SU-DHL-6 (cell line): ENCODE measurements at regions not wholly inside any gene's neighbourhood (a gene's known extent, or its start where the extent isn't known, plus 50 kb on each side); places are given as distances from the start of the nearest gene placed in this dataset.

Experiments
- H2AFZ ChIP-seq: fragments of 200-600 bp; sonication (generic); 2 replicates; pipeline ENCODE4 v1.6.1; 2014; ENCODE audit warnings: low read depth, mild to moderate bottlenecking, moderate library complexity, mixed read lengths, antibody characterized with exemption, low read length; ENCODE audit not compliant: severe bottlenecking
- H3F3A ChIP-seq: fragments of 200-600 bp; shearing (Covaris generic); 2 replicates; pipeline ENCODE4 v1.6.0; 2016; ENCODE audit warnings: antibody characterized with exemption, mild to moderate bottlenecking; ENCODE audit not compliant: insufficient read depth
- H3K27ac ChIP-seq: fragments of 200-600 bp; sonication (generic); 2 replicates; pipeline ENCODE4 v1.5.1; 2016; ENCODE audit warnings: low read depth, mild to moderate bottlenecking, low read length, moderate library complexity, mixed read lengths
- H3K27me3 ChIP-seq: fragments of 200-600 bp; sonication (generic), shearing (Covaris generic); 2 replicates; pipeline ENCODE4 v1.6.0; 2014; ENCODE audit warnings: mild to moderate bottlenecking, low read length
- H3K36me3 ChIP-seq: fragments of 200-600 bp; sonication (generic); 2 replicates; pipeline ENCODE4 v1.6.1; 2014; ENCODE audit warnings: mild to moderate bottlenecking, low read length, mixed read lengths
- H3K4me2 ChIP-seq: fragments of 300-600, 200-600 bp; shearing (Covaris generic), sonication (generic); 2 replicates; pipeline ENCODE4 v1.6.0; 2014; ENCODE audit warnings: low read length, low read depth, mild to moderate bottlenecking; ENCODE audit not compliant: poor library complexity, severe bottlenecking
- H3K4me3 ChIP-seq: fragments of 200-600 bp; sonication (generic); 2 replicates; pipeline ENCODE4 v1.5.1; 2014; ENCODE audit warnings: antibody characterized with exemption, low read length, mild to moderate bottlenecking, mixed read lengths; ENCODE audit not compliant: insufficient read depth, poor library complexity, severe bottlenecking
- H3K79me2 ChIP-seq: fragments of 200-600 bp; sonication (generic); 2 replicates; pipeline ENCODE4 v1.6.1; 2014; ENCODE audit warnings: mild to moderate bottlenecking, low read length, moderate library complexity; ENCODE audit not compliant: insufficient read depth
- H3K9ac ChIP-seq: fragments of 200-600 bp; sonication (generic); 2 replicates; pipeline ENCODE4 v1.7.0; 2014; ENCODE audit warnings: mild to moderate bottlenecking, low read length
- H3K9me2 ChIP-seq: fragments of 200-600 bp; sonication (generic); replicated peaks from 2 replicates; pipeline ENCODE4 v1.6.1; 2014; ENCODE audit warnings: low read length; ENCODE audit not compliant: insufficient read depth
- H3K9me3 ChIP-seq: fragments of 200-600 bp; sonication (generic); 2 replicates; pipeline ENCODE4 v1.6.1; 2014; ENCODE audit warnings: low read length, mixed read lengths; ENCODE audit not compliant: insufficient read depth
- H4K20me1 ChIP-seq: fragments of 200-600 bp; sonication (generic); 2 replicates; pipeline ENCODE4 v1.6.1; 2014; ENCODE audit warnings: low read depth, mild to moderate bottlenecking, antibody characterized with exemption, low read length, moderate library complexity, mixed read lengths
- CTCF ChIP-seq: fragments of 200-600 bp; sonication (generic); IDR thresholded peaks from one replicate; pipeline ENCODE4 v1.5.1; 2017; ENCODE audit warnings: antibody characterized with exemption, mild to moderate bottlenecking, low read length, moderate library complexity; ENCODE audit not compliant: insufficient read depth, poor library complexity, severe bottlenecking
- EZH2phosphoT487 ChIP-seq: fragments of 200-600 bp; sonication (generic), shearing (Covaris generic); conservative IDR thresholded peaks from 2 replicates; pipeline ENCODE4 v1.6.1; 2018; ENCODE audit warnings: mild to moderate bottlenecking, antibody characterized with exemption, low read length, moderate library complexity, mixed read lengths

- no peaks in the 10 kb centered on the region for H3K27me3 ChIP-seq
These were observed 99.5 kb downstream of the SNRPN start for GRCh38 chr15:25054329-25054728.

GRCh38 chr15:25054943-25055342, 100.2 kb downstream of the SNRPN start:
- Histone ChIP-seq H3K36me3 (0 out of 2 replicates have a peak, but pooled peaks cover 3% of the 10 kb centered on the region), H3K9me3 (peaks cover 83% of the 10 kb centered on the region; the same call in 1 of the 2 replicates)

More at GRCh38 chr15:25054329-25054728, 99.5 kb downstream of the SNRPN start:
- H3K9ac ChIP-seq = no peak overlapping the region
- H3F3A ChIP-seq = no peaks in the 10 kb centered on the region
- TF ChIP-seq CTCF = no peak
- no peak for TF ChIP-seq EZH2phosphoT487
- H3K79me2 ChIP-seq = no peaks in the 10 kb centered on the region
- no peaks in the 10 kb centered on the region for H3K9me2 ChIP-seq
- H4K20me1 ChIP-seq = no peaks in the 10 kb centered on the region
- H3K9me3 ChIP-seq = peaks cover 79% of the 10 kb centered on the region; the same call in 1 of the 2 replicates
- H3K27ac ChIP-seq = no peak overlapping the region
- no peak overlapping the region for H3K4me2 ChIP-seq
- H2AFZ ChIP-seq = no peak overlapping the region
- H3K4me3 ChIP-seq = no peak overlapping the region
- H3K36me3 ChIP-seq = peaks cover 7% of the 10 kb centered on the region; the same call in 1 of the 2 replicates

GRCh38 chr15:25055356-25056068, 100.7 kb downstream of the SNRPN start:
- Histone ChIP-seq H3K4me2 (no peak overlapping the region), H3K9me3 (peaks cover 80% of the 10 kb centered on the region; the same call in 1 of the 2 replicates), H4K20me1 (no peaks in the 10 kb centered on the region), H3K4me3 (no peak overlapping the region), H3F3A (no peaks in the 10 kb centered on the region), H2AFZ (no peak overlapping the region), H3K27ac (no peak overlapping the region), H3K79me2 (no peaks in the 10 kb centered on the region), H3K36me3 (peaks cover 3% of the 10 kb centered on the region; the same call in 1 of the 2 replicates), H3K9me2 (no peaks in the 10 kb centered on the region), H3K27me3 (no peaks in the 10 kb centered on the region), H3K9ac (no peak overlapping the region)
- no peak for TF ChIP-seq CTCF
- TF ChIP-seq EZH2phosphoT487 = no peak

More at GRCh38 chr15:25054943-25055342, 100.2 kb downstream of the SNRPN start:
- no peaks in the 10 kb centered on the region for H4K20me1 ChIP-seq
- H3K27ac ChIP-seq = no peak overlapping the region
- H3K27me3 ChIP-seq = no peaks in the 10 kb centered on the region
- no peak overlapping the region for H3K9ac ChIP-seq
- no peaks in the 10 kb centered on the region for H3K9me2 ChIP-seq
- no peak overlapping the region for H2AFZ ChIP-seq
- TF ChIP-seq EZH2phosphoT487 (no peak), CTCF (no peak)
- no peaks in the 10 kb centered on the region for H3K79me2 ChIP-seq
- H3F3A ChIP-seq = no peaks in the 10 kb centered on the region
- H3K4me3 ChIP-seq = no peak overlapping the region
- H3K4me2 ChIP-seq = no peak overlapping the region
